Peyer's patch (tissue), 4 donors: ENCODE measurements at regions not wholly inside any gene's neighbourhood (a gene's known extent, or its start where the extent isn't known, plus 50 kb on each side); places are given as distances from the start of the nearest gene placed in this dataset.

ENCODE experiments used
- DNase-seq, 3 donors: peaks; one replicate each; pipeline ENCODE4 v3.0.0-alpha.2; 2017 to 2019
- H3K27ac ChIP-seq, 4 donors: fragments of 200-600 bp; sonication (generic); one replicate each; pipeline ENCODE4 v1.5.1; 2016 to 2019
- H3K27me3 ChIP-seq, 2 donors: fragments of 200-600 bp; sonication (generic); one replicate each; pipeline ENCODE4 v1.5.1; 2019
- H3K36me3 ChIP-seq, 3 donors: fragments of 200-600 bp; sonication (generic); one replicate each; pipeline ENCODE4 v1.5.1; 2016 to 2019
- H3K4me1 ChIP-seq, 4 donors: fragments of 200-600 bp; sonication (generic); one replicate each; pipeline ENCODE4 v1.5.1; 2016 to 2019
- H3K4me3 ChIP-seq, 4 donors: fragments of 200-600 bp; sonication (generic); 1 replicate in 3 of 4; 2 replicates in 1 of 4; pipeline ENCODE4 v1.5.1; 2016 to 2019; ENCODE audit warnings: mild to moderate bottlenecking in 1 of 4
- H3K9me3 ChIP-seq, 4 donors: fragments of 200-600 bp; sonication (generic); one replicate each; pipeline ENCODE4 v1.5.1; 2016 to 2019; ENCODE audit warnings: mild to moderate bottlenecking in 1 of 4
- POLR2A ChIP-seq, 2 donors: fragments of 450-650 bp; IDR thresholded peaks; one replicate each; pipeline ENCODE4 v1.5.1; 2017; ENCODE audit warnings: antibody characterized with exemption in 2 of 2, mild to moderate bottlenecking in 2 of 2, moderate library complexity in 2 of 2
- TF ChIP-seq, protein P1 (sequence below), 6 experiments: fragments of 450-650 bp in 4 of 6; fragments of 200-600 bp in 2 of 6; sonication (generic) in 1 of 6; IDR thresholded peaks; one replicate each; pipeline ENCODE4 v1.5.1; 2017 to 2019; ENCODE audit warnings: antibody characterized with exemption in 6 of 6, mild to moderate bottlenecking in 3 of 6, moderate library complexity in 1 of 6

DNA sequence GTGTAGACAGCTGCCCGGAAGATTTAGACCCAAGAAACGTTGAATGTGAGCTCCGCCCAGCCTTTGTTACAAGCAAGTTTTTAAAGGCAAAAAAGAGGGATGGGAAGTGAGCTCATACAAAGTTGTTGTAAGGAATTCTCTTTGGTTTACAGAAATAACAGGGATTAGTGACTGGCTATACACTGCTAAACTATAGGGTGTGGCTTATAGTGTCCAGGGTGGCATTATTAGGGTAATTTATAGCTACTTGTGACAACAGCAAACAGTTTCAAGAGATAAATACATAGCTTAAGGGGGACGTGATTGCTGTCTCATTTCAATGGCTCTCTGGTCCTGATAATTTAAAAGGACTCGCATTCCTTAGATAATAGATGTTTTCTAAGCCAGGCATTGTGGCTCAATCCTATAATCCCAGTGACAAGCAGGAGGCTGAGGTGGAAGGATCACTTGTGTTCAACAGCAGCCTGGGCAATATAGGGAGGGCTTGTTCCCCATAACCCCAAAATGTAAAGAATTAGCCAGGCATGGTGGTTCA lies 66.5 kb upstream of the TGIF1 start:
- no peaks in the 10 kb centered on the region for H3K9me3 ChIP-seq
- no peaks in the 10 kb centered on the region for H3K27me3 ChIP-seq
- no peak for DNase-seq
- H3K27ac ChIP-seq = no peak overlapping the region
- TF ChIP-seq POLR2A (IDR thresholded peaks at IDR 0.05) = no peak
- TF ChIP-seq, protein P1, sequence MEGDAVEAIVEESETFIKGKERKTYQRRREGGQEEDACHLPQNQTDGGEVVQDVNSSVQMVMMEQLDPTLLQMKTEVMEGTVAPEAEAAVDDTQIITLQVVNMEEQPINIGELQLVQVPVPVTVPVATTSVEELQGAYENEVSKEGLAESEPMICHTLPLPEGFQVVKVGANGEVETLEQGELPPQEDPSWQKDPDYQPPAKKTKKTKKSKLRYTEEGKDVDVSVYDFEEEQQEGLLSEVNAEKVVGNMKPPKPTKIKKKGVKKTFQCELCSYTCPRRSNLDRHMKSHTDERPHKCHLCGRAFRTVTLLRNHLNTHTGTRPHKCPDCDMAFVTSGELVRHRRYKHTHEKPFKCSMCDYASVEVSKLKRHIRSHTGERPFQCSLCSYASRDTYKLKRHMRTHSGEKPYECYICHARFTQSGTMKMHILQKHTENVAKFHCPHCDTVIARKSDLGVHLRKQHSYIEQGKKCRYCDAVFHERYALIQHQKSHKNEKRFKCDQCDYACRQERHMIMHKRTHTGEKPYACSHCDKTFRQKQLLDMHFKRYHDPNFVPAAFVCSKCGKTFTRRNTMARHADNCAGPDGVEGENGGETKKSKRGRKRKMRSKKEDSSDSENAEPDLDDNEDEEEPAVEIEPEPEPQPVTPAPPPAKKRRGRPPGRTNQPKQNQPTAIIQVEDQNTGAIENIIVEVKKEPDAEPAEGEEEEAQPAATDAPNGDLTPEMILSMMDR (IDR thresholded peaks at IDR 0.05) = no peak
- H3K36me3 ChIP-seq = no peaks in the 10 kb centered on the region
- H3K4me3 ChIP-seq = no peak overlapping the region
- H3K4me1 ChIP-seq = no peaks in the 10 kb centered on the region

DNA sequence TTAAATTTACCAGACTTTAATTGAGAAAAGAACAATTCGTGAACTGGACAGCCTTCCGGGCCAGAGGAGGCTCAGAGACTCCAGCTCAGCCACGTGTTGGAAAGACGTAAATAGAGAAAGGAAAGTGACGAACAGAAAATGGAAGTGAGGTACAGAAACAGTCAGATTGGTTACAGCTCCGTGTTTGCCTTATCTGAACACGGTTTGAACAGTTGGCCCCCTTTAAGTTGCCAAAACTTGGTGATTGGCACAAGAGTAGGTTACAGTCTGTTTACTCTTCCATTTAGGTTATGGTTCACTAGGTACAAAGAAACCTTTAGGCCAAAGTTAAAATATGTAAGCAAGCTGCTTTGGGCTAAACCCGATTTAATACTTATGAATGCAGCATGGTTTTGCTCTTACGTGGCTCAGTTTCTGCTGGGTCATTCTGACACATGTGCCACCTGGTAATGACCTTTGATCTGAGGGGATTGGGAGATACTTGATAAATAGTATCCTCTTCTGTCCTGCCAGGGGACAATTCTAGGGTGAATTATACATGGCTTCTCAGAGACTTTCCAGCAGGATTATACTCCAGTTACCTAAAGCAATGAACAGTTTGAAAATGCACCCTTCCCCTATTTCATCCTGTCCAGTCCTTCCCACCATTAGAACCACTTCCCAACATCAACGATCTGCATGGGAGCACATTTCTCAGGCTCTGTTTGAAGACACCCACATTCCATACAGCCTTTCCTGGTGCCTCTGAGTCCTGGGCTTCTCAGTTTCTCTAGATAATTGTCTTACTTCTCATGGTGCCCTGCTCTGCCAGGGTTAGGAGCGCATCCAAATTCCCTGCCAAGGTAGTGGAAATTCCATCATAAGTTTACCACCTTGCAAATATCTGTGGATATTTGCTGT lies 65.1 kb upstream of the TGIF1 start:
- H3K4me3 ChIP-seq = no peak overlapping the region
- H3K4me1 ChIP-seq = no peaks in the 10 kb centered on the region
- H3K9me3 ChIP-seq = peaks cover 0 to under 1% (median 0%) of the 10 kb centered on the region in 4 donors
- H3K27ac ChIP-seq = no peak overlapping the region
- no peaks in the 10 kb centered on the region for H3K27me3 ChIP-seq
- DNase-seq = no peak
- H3K36me3 ChIP-seq = no peaks in the 10 kb centered on the region
- TF ChIP-seq POLR2A (IDR thresholded peaks at IDR 0.05) = no peak
- TF ChIP-seq, protein P1 (IDR thresholded peaks at IDR 0.05) = no peak

DNA sequence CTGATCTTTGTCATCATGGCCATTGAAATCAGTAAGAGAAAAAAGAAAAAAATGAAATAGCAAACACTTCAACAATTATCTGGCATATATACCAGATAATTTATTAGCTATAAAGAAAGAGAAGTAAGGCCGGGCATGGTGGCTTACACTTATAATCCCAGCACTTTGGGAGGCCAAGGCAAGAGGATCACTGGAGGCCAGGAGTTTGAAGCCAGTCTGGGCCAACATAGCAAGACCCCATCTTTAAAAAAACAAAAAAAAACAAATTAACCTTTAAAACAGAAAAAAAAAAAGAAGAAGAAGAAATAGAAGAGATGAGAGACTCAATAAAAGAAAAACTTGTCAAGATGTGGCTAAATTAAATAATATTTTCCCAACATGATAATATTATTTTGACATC lies 61.6 kb upstream of the TGIF1 start:
- Histone ChIP-seq H3K4me3 (no peak overlapping the region), H3K27ac (no peak overlapping the region)
- no peak for DNase-seq

DNA sequence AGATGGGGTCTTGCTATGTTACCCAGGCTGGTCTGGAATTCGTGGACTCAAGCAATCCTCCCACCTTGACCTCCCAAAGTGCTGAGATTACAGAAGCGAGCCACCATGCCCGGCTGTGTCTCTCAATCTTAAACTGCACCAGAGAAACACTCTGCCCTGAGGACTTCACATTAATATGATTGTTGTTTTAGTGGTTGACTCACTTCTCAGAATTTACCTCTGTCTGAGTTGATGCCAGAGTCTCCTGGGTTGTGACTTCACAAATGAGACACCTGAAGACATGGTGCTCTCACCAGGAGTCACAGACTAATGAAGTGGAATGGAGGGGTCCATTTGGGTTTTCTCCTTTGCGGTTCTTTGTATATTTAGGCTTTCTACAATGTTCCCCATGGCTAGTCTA lies 61.0 kb upstream of the TGIF1 start:
- H3K9me3 ChIP-seq = peaks cover 0 to 5% (median 0%) of the 10 kb centered on the region in 4 donors
- no peak overlapping the region for H3K27ac ChIP-seq
- no peak for DNase-seq
- H3K36me3 ChIP-seq = no peaks in the 10 kb centered on the region
- H3K4me3 ChIP-seq = no peak overlapping the region
- H3K27me3 ChIP-seq = no peaks in the 10 kb centered on the region
- no peaks in the 10 kb centered on the region for H3K4me1 ChIP-seq
- no peak for TF ChIP-seq POLR2A (IDR thresholded peaks at IDR 0.05)
- TF ChIP-seq, protein P1 (IDR thresholded peaks at IDR 0.05) = no peak

More for the DNA sequence above, 61.6 kb upstream of the TGIF1 start:
- no peaks in the 10 kb centered on the region for H3K36me3 ChIP-seq
- TF ChIP-seq, protein P1 (IDR thresholded peaks at IDR 0.05) = no peak
- TF ChIP-seq POLR2A (IDR thresholded peaks at IDR 0.05) = no peak
- peaks cover 0 to 5% (median 0%) of the 10 kb centered on the region in 4 donors for H3K9me3 ChIP-seq
- H3K4me1 ChIP-seq = no peaks in the 10 kb centered on the region
- H3K27me3 ChIP-seq = no peaks in the 10 kb centered on the region

DNA sequence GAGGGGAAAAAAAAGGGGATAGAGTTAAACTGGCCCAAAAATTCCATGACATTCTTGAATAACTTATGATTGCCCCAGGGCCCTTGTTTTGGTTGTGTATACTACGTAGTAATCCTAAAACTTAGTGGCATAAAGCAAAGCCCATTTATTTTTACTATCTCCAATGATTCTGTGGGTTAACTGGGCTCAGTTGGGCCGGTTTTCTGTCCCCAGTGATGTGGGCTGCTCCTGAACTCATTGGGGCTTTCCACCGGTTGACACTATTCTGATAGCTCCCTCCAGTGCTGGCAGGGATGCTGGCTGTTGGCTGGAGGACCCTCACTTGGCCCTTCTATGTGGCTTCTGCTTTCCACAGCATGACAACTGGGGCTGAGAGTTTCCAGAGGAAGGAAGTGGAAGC lies 60.0 kb upstream of the TGIF1 start:
- no peak overlapping the region for H3K27ac ChIP-seq
- H3K4me1 ChIP-seq = no peaks in the 10 kb centered on the region
- no peaks in the 10 kb centered on the region for H3K36me3 ChIP-seq
- peaks cover 0 to 5% (median 0%) of the 10 kb centered on the region in 4 donors for H3K9me3 ChIP-seq
- H3K4me3 ChIP-seq = no peak overlapping the region
- no peaks in the 10 kb centered on the region for H3K27me3 ChIP-seq
- no peak for TF ChIP-seq POLR2A (IDR thresholded peaks at IDR 0.05)
- TF ChIP-seq, protein P1 (IDR thresholded peaks at IDR 0.05) = no peak
- no peak for DNase-seq
